GM21576 (cell line): ENCODE measurements at regions not wholly inside any gene's neighbourhood (a gene's known extent, or its start where the extent isn't known, plus 50 kb on each side); places are given as distances from the start of the nearest gene placed in this dataset.

Experiments
- ATAC-seq: cut with Tn5 transposase; IDR thresholded peaks from one replicate; pipeline ENCODE4 v1.9.1; 2021; ENCODE audit warnings: mild to moderate bottlenecking, moderate library complexity; ENCODE audit not compliant: unreplicated experiment

DNA sequence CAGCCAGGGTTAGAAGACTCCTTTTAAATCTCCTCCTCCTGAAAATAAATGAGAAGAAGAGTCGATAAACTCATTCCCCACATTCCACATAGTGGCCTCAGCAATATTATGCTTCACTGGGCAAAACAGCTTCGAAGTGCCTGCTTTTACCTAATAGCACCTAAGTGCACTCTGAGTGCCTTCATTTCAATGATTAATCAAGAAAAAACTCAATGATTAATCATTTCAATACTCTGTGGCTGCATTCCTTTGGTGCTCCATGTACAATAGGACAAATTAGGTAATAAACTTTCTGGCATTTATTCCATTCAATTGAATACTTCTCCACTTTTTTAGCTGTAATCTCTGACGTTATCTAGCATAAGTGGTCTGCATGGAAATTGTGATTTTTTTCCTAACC lies 174.6 kb downstream of the CCDC71L start:
- ATAC-seq = no peak

DNA sequence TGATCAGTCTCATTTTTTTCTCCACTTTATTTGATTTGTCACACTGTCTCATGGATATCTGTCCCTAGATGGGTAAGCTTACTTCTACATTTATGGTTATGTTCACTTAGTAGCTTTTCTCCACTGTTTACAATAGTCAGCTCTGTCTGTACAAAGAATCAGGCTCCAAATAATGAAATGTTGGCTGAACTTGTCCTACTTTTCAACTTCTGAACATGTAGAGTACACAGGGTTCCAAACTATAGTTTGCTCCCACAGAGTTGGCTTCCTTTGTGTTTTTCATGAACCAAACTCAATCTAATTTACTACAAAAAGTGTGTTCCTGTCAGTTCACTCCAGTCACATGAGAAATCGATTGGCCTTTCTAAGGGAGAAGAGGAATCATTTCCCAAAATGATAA lies 175.0 kb downstream of the CCDC71L start:
- no peak for ATAC-seq

GRCh38 chr7:106485031-106485551 lies 175.9 kb downstream of the CCDC71L start:
- no peak for ATAC-seq

- no peak for ATAC-seq
Observed at GRCh38 chr7:106484562-106484961, 176.4 kb downstream of the CCDC71L start.

DNA sequence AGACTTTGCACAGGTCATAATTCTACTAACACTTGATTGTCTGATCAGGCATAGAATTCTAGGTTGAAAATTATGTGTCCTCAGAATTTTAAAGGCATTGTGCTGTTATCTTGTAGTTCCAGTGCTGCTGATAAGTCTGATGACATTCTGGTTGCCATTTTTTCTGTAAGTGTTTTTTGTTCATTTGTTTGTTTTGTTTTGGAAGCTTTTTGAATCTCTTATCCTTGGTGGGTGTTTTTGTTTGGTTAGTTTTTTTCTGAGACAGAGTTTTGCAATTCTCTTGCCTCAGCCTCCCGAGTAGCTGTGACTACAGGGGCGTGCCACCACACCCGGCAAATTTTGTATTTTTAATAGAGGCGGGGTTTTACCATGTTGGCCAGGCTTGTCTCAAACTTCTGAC lies 178.9 kb downstream of the CCDC71L start:
- ATAC-seq = no peak

- no peak for ATAC-seq
Observed at GRCh38 chr7:106480616-106481031, 180.3 kb downstream of the CCDC71L start.

DNA sequence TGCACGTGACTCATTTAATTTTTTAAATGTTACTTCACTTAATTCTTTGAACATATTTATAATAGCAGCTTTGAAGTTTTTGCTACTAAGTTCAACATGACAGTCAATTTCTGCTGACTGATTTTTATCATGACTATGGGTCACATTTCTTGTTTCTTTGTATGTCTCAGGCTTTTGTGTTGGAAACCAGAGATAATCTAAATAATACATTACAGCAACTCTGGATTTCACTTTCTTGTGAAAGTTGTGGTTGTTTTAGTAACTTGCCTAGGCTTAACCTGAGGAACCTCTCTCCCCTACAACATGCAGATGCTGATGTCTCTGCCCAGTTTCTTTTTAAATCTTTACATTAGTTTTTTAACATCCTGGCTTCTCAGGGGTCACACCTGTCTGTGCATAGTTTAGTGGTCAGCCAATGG lies 180.8 kb downstream of the CCDC71L start:
- peak; percentile 70 for ATAC-seq

DNA sequence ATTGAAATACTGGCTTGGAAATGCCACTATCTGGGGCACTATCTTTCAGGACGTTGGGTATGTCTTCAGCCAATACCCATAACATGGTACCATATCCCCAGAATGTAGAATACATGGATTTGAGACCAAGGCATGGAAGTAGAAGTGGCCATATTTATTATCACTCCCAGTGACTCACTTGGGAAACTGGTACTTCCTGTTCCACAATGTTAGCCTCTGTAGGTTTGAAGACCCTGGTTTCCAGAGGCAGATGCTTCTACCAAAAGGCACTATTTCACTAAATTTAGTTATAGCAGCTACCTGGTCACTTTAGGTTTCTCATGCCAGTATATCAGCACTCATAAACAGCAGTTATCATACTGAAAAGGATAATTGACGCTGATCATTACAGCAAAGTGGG lies 184.2 kb downstream of the CCDC71L start:
- ATAC-seq = no peak

- ATAC-seq = no peak
Observed at GRCh38 chr7:106472741-106473140, 188.0 kb upstream of the NAMPT start.

DNA sequence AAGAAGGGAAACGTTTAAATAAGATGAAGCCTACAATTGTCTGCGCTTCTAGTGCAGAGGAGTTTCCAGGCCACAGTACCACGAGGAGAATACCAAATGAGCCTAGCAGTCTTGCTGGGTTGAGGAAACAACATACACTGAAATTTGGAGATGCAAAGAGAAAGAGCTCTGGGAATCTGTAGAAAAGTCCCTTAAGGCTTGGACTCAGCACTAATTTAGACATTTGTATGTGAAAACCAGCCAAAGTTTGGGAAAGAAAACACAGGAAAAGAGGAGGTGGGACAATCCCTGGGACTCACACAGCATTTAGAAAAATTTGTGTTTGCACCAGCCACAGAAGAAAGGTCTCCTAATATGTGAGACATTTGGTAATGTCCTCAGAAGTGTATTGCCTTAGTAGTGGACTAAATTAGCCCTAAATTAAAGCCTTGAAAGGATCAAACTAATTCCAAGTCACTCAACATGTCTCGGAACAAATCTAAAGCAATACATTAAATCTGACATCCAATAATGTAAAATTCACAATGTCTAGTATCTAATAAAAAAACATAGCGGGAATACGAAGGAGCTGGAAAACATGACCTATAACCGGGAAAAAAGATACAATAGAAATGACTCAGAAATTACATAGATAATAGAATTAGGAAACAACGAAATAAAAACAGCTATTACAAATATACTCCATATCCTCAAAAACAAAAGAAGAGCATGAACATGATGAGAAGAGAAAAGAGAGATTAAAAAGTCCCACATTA lies 187.1 kb upstream of the NAMPT start:
- ATAC-seq = no peak

DNA sequence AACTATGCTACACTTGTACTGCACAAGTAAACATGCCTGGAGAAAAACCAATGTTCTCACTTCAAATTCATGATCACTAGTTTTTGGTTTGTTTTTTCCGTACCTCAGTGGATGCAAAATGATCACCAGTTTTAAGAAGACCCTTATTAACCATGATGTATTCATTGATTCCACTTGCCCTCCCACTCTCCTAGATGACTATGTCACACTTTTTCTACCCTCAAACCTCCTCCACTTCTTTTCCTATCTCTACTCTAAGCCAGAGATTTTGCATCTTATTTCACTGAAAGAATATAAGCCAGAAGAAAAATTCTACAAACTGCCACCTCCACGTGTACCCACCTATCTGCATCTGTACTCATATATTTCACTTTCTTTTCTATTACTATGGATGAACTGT lies 186.2 kb upstream of the NAMPT start:
- ATAC-seq = no peak

DNA sequence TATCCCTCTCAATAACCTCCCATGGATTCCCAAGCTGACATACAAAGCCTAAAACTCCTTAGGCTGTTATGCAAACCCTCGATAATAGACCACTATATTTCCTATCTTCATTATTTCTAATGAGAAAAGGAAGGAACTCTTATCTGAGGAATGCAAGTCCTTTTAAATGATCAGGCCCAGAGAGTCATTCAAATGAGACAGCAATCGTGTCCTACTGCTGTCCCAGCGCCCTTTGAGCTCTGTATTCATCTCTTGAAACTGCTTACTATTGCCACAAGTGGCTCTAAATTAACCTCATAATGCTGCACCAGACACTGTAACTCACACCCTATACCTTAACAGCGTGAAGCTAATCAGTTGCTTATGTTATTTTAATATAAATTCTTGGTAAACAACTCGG lies 182.1 kb upstream of the NAMPT start:
- no peak for ATAC-seq

DNA sequence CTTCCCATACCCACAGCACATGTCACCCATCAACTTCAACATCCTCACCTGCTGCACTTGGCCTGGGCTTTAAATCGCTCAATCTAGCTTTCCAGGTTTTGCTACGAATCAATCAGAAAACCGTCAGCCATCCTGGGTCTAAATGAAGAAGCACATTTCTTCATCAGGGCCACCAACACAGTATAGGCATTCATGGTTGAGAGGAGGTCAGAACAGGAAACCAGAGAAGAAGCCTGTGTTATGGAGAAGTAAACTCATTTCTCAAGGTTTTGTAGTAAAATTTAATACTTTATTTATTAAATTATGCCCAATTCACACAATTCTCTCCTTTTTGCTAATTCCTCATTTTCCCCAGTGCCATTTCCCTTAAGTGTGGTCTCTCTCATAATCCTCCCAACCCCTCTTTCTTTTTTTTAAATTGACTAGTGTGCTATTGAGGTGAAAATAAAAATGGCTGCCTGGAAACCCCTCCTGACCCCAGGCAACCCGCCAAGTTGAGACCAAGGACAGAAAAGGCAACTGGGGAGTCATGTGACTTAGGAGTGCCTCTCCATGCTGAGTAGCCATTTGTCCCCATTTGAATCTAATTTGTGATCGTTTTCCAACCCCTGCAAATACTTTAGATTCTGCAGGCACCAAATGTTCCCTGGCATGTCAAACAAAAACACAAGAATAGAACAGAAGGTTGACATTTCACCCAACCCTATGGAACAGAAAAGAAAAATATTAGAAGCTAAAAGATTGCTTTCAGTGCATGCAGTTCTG lies 181.1 kb upstream of the NAMPT start:
- no peak for ATAC-seq

DNA sequence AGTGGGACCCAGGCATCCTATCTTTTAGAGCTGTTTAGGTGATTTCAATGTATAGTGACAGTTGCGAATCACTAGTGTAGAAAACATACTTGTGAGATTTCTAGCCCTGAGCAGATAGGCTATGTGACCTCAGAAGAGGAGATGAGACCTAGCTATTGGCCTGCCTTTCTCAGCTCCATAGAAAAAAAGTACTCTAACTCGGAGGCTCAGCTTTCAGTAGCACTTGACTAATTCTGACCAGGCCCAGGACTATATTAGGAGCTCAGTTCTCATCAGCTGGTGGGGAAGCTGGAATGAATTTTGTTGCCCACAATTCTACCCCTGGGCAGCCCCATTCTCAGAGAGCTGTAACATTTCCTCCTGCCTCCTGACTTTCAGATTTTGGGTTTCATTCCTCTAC lies 179.9 kb upstream of the NAMPT start:
- ATAC-seq = no peak

GRCh38 chr7:106463851-106464611 lies 179.2 kb upstream of the NAMPT start:
- no peak for ATAC-seq

DNA sequence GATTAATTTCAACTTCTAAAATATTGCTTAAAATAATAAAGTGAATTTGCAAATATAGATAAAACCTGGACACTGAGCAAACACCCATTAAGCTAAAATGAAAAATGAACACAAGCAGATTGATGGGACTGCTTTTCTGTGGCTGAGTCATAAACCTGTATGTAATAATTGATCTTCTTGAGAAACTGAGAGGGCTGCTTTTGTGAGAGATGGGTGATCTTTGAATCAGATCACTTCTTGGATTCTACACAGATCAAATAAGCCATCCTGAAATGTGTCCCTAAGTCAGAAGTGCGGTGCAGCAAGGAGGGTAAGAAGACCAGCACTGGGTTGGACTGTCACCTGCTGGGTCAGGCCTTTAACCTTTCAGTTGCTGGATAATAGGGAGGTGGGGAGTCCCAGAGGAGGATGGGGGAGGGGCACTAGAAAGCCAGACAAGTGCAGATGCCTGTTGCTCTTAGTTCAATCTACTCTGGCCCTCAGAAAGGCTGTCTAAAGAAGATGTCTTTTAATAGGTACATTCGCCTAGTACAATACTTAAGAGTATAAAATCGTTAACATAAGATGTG lies 178.2 kb upstream of the NAMPT start:
- no peak for ATAC-seq

- no peak for ATAC-seq
Observed at GRCh38 chr7:106462365-106462859, 177.6 kb upstream of the NAMPT start.

DNA sequence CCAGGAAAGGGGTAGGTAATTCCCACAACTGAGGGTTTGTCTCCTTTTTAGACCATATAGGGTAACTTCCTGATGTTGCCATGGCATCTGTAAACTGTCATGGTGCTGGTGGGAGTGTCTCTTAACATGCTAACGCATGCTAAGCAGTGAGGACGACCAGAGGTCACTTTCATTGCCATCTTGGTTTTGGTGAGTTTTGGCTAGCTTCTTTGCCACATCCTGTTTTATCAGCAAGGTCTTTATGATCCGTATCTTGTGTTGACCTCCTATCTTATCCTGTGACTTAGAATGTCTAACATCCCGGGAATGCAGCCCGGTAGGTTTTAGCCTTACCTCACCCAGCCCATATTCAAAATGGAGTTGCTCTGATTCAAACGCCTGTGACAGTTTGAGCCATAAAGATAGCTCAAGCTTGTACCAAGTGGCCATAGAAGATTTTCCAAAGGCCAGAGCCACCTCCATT lies 176.0 kb upstream of the NAMPT start:
- ATAC-seq = no peak

GRCh38 chr7:106459397-106460072 lies 174.8 kb upstream of the NAMPT start:
- ATAC-seq = no peak

DNA sequence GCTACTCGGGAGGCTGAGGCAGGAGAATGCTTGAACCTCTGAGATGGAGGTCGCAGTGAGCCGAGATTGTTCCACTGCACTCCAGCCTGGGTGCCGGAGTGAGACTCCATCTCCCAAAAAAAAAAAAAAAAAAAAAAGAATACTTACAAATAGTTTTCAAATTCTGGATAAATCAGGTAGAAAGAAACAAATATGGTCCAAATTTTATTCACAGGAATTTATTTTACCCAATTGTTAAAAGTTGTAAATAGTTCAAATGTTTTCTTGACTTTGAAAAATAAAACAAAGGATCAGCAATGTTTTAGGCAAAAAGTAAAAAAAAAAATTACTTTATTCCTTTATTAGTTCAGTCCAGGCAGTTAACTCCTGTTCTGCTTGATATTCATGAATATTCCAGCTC lies 172.9 kb upstream of the NAMPT start:
- ATAC-seq = no peak
